ENCODE measurements at regions not wholly inside any gene's neighbourhood (a gene's known extent, or its start where the extent isn't known, plus 50 kb on each side); places are given as distances from the start of the nearest gene placed in this dataset.

DNA sequence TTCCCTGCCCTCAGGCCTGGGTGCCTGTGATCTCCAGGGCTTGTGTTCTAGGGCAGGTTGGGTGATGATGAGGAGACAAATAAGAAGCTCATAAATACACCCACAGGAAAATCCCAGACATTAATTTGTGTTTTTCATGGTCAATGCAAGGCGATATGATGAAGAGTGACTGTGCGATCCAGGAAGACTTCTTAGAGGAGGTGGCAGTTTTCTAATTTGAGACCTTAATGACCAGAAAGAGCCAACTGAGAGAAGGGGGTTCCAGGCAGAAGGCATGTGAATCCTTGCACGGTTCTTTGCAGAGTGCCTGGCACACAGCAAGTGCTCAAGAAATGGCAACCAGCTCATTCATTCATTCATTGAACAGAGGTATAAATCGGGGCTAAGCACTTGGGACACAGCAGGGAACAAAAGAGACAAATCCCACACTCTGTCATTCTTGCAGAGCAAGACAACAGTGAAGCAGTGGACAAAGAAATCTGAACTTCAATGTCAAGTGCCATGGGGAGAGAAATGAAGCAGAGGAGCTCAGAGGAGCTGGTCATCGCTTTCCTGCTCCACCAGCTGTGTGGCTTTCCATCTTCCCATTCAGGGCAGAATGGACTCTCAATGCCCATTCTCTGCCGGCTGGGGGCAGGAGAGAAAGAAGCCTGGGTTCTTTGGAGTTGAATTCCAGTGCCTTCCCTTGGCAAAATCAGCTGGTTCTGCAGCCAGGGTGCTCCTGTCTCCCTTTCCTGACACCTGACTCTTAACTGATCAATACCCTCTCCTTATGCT lies 128.3 kb downstream of the AACS start:
- Histone ChIP-seq H3K27me3 (replicated peaks; ENCODE audit: insufficient read depth) (peaks cover 9% of the 10 kb centered on the region), H3K79me2 (ENCODE audit: insufficient read depth) (no peaks in the 10 kb centered on the region), H3K4me1 (ENCODE audit: insufficient read depth) (no peaks in the 10 kb centered on the region), H3K9me2 (ENCODE audit: insufficient read depth) (no peaks in the 10 kb centered on the region), H3K4me2 (ENCODE audit: unreplicated experiment) (no peak overlapping the region), H3K9me3 (ENCODE audit: low read depth) (no peaks in the 10 kb centered on the region), H2AFZ (no peak overlapping the region), H3K36me3 (ENCODE audit: low read depth) (no peaks in the 10 kb centered on the region), H4K20me1 (ENCODE audit: insufficient read depth) (no peaks in the 10 kb centered on the region), H3K4me3 (no peak overlapping the region), H3K9ac (no peak overlapping the region), H3K27ac (no peak overlapping the region), H3F3A (ENCODE audit: insufficient read depth) (no peaks in the 10 kb centered on the region)
- 61 to 64% methylated on average over 6 of the region's 6 CpGs for WGBS, 2 experiments (ENCODE audit: low coverage in 1 of 2, low lambda C conversion rate in 2 of 2, missing lambda C conversion rate in 2 of 2)
- DNase-seq: no peak
- TF ChIP-seq EZH2phosphoT487 (IDR thresholded peaks at IDR 0.05; ENCODE audit: insufficient read depth, low read depth) (no peak), EZH2 (IDR thresholded peaks at IDR 0.05; ENCODE audit: insufficient read depth, poor library complexity, severe bottlenecking) (no peak)
- in situ Hi-C loops (cut with MboI): no loop called here

DNA sequence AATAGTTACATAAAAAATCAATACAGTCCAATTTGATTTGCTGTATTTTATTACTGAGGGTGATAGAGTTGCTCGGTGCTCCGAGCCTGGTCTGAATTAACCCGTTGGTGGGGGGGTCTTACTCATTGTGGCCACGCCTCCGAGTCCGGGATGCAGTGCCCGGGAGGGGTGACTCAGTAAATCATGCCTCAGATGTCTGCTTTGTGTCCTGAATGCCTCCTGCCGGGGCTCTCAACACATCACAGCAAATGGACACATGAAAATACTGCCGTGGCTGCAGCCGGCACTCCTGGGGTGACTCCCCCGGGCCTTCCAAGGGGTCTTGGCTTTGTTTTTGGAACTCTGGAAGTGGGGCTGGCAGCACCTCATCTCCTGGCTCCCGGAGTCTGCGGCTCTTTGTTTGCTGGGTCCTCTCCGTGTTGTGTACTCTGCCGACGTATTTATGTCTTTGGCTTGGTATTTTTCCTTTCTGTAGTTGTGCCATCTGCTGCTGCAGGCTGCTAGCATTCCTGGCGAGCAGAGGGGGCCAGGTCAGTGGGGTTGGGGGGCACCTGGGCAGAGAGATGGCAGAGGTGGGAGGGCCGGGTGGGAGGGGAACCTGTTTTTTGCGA lies 129.0 kb downstream of the AACS start:
- Histone ChIP-seq H3K79me2 (ENCODE audit: insufficient read depth) (no peaks in the 10 kb centered on the region), H3F3A (ENCODE audit: insufficient read depth) (no peaks in the 10 kb centered on the region), H3K4me2 (ENCODE audit: unreplicated experiment) (no peak overlapping the region), H3K4me1 (ENCODE audit: insufficient read depth) (no peaks in the 10 kb centered on the region), H3K9ac (no peak overlapping the region), H3K4me3 (no peak overlapping the region), H3K36me3 (ENCODE audit: low read depth) (no peaks in the 10 kb centered on the region), H2AFZ (no peak overlapping the region), H3K9me3 (ENCODE audit: low read depth) (no peaks in the 10 kb centered on the region), H3K9me2 (ENCODE audit: insufficient read depth) (no peaks in the 10 kb centered on the region), H3K27ac (no peak overlapping the region), H4K20me1 (ENCODE audit: insufficient read depth) (no peaks in the 10 kb centered on the region), H3K27me3 (replicated peaks; ENCODE audit: insufficient read depth) (peaks cover 2% of the 10 kb centered on the region)
- in situ Hi-C loops (cut with MboI): no loop called here
- DNase-seq: peak; percentile 58
- WGBS, 2 experiments (ENCODE audit: low coverage in 1 of 2, low lambda C conversion rate in 2 of 2, missing lambda C conversion rate in 2 of 2): 2% methylated on average over 18 to 19 of the region's 19 CpGs
- TF ChIP-seq EZH2phosphoT487 (IDR thresholded peaks at IDR 0.05; ENCODE audit: insufficient read depth, low read depth): no peak
- TF ChIP-seq EZH2 (IDR thresholded peaks at IDR 0.05; ENCODE audit: insufficient read depth, poor library complexity, severe bottlenecking): no peak

DNA sequence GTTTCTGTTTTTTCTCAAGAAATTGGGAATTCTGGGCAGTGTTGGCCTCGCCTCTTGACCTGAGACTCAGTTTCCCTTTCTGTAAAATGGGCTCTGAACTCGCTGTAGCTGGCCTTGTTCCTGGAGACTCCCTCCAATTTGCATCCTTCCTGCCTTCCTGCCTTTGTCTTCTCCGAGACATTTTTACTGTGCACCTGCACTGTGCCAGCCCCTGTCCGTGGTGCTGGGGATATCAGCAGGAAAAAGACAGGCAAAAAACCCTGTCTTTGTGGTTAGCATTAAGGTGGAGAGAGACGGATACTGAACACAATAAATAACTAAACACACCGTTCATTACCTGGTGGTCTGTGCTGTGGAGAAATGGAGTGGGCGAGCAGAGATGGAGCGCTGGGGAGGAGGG lies 129.8 kb downstream of the AACS start:
- H3K4me1 ChIP-seq (ENCODE audit: insufficient read depth): no peaks in the 10 kb centered on the region
- no peak overlapping the region for H3K4me3 ChIP-seq
- no peaks in the 10 kb centered on the region for H3K79me2 ChIP-seq (ENCODE audit: insufficient read depth)
- in situ Hi-C loops (cut with MboI): no loop called here
- TF ChIP-seq EZH2 (IDR thresholded peaks at IDR 0.05; ENCODE audit: insufficient read depth, poor library complexity, severe bottlenecking) (no peak), EZH2phosphoT487 (IDR thresholded peaks at IDR 0.05; ENCODE audit: insufficient read depth, low read depth) (no peak)
- no peak overlapping the region for H2AFZ ChIP-seq
- no peak for DNase-seq
- H3F3A ChIP-seq (ENCODE audit: insufficient read depth): no peaks in the 10 kb centered on the region
- no peaks in the 10 kb centered on the region; the same call in 1 of the 2 replicates for H3K27me3 ChIP-seq (replicated peaks; ENCODE audit: insufficient read depth)
- no peaks in the 10 kb centered on the region for H3K9me2 ChIP-seq (ENCODE audit: insufficient read depth)
- no peak overlapping the region for H3K27ac ChIP-seq
- no peaks in the 10 kb centered on the region for H3K9me3 ChIP-seq (ENCODE audit: low read depth)
- no peaks in the 10 kb centered on the region for H4K20me1 ChIP-seq (ENCODE audit: insufficient read depth)
- H3K4me2 ChIP-seq (ENCODE audit: unreplicated experiment): no peak overlapping the region
- H3K9ac ChIP-seq: no peak overlapping the region
- WGBS, 2 experiments (ENCODE audit: low coverage in 1 of 2, low lambda C conversion rate in 2 of 2, missing lambda C conversion rate in 2 of 2): 37 to 38% methylated on average over 8 of the region's 8 CpGs
- no peaks in the 10 kb centered on the region for H3K36me3 ChIP-seq (ENCODE audit: low read depth)

DNA sequence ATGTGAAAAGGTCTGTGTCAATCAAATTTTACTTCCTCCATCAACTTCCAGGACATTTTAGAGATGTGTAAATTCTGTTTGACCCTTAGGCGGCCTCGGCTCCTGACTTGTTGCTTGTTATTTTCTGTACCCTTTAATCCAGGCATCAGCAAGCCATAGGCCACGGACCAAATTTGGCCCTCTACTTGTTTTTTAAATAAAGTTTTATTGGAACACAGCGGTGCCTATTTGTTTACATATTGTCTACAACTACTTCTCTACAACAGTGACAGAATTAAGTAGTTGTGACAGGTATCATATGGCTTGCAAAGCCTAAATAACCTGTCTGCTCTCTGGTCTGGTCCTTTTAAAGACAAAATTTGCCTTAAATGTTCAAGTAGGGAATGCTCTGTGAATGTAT lies 132.1 kb downstream of the AACS start:
- Histone ChIP-seq H3K27me3 (replicated peaks; ENCODE audit: insufficient read depth) (no peaks in the 10 kb centered on the region; the same call in 1 of the 2 replicates), H3F3A (ENCODE audit: insufficient read depth) (no peaks in the 10 kb centered on the region), H3K36me3 (ENCODE audit: low read depth) (no peaks in the 10 kb centered on the region), H3K9me3 (ENCODE audit: low read depth) (no peaks in the 10 kb centered on the region), H3K79me2 (ENCODE audit: insufficient read depth) (no peaks in the 10 kb centered on the region), H3K4me3 (no peak overlapping the region), H3K9ac (no peak overlapping the region), H3K27ac (no peak overlapping the region), H2AFZ (no peak overlapping the region), H4K20me1 (ENCODE audit: insufficient read depth) (no peaks in the 10 kb centered on the region), H3K4me1 (ENCODE audit: insufficient read depth) (no peaks in the 10 kb centered on the region), H3K4me2 (ENCODE audit: unreplicated experiment) (no peak overlapping the region), H3K9me2 (ENCODE audit: insufficient read depth) (no peaks in the 10 kb centered on the region)
- no peak for DNase-seq
- no peak for TF ChIP-seq EZH2 (IDR thresholded peaks at IDR 0.05; ENCODE audit: insufficient read depth, poor library complexity, severe bottlenecking)
- no peak for TF ChIP-seq EZH2phosphoT487 (IDR thresholded peaks at IDR 0.05; ENCODE audit: insufficient read depth, low read depth)
- in situ Hi-C loops (cut with MboI): no loop called here
- 54 to 59% methylated on average over 4 of the region's 4 CpGs for WGBS, 2 experiments (ENCODE audit: low coverage in 1 of 2, low lambda C conversion rate in 2 of 2, missing lambda C conversion rate in 2 of 2)

All from GM23248 (cell line).